ENCODE measurements at regions not wholly inside any gene's neighbourhood (a gene's known extent, or its start where the extent isn't known, plus 50 kb on each side); places are given as distances from the start of the nearest gene placed in this dataset.

DNA sequence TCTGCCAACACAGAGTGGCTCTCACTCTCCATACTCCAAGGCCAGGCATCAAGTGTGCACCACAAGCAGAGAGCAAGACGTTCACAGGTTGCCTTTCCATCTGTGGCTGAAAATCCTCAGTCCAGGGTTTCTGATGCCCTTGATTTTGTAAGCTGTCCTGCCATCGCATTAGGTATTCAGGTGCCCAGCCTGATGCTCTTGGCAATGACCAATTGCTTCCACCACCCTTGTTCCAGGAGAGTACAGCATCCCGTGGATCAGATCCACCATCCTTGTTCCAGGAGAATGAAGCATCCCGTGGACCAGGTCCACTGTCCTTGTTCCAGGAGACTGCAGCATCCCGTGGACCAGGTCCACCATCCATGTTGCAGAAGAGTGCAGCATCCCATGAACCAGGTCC is 133.4 kb upstream of the GPC1 start:
- H3K27ac Mint-ChIP-seq = no peak overlapping the region
- peak in 1 of 2 donors; percentile 13 for DNase-seq (ENCODE audit: low spot score in 2 of 2)
- no peaks in the 10 kb centered on the region for H3K36me3 Mint-ChIP-seq
- no peaks in the 10 kb centered on the region for H3K9me3 Mint-ChIP-seq
- ATAC-seq = no peak

- ATAC-seq = no peak
- H3K36me3 Mint-ChIP-seq = no peaks in the 10 kb centered on the region
- H3K27ac Mint-ChIP-seq = no peak overlapping the region
- DNase-seq (ENCODE audit: low spot score in 2 of 2) = peak in 1 of 2 donors; percentile 20
- no peaks in the 10 kb centered on the region for H3K9me3 Mint-ChIP-seq
Observed at GRCh38 chr2:240302933-240303595, 132.4 kb upstream of the GPC1 start.

- Mint-ChIP-seq H3K9me3 (no peaks in the 10 kb centered on the region), H3K36me3 (no peaks in the 10 kb centered on the region), H3K27ac (no peak overlapping the region)
- ATAC-seq (no peak), DNase-seq (ENCODE audit: low spot score in 2 of 2) (peak in 1 of 2 donors; percentile 49)
Observed at GRCh38 chr2:240303896-240304745, 131.3 kb upstream of the GPC1 start.

GRCh38 chr2:240304746-240305161 is 130.7 kb upstream of the GPC1 start:
- DNase-seq (ENCODE audit: low spot score in 2 of 2) = no peak
- no peak overlapping the region for H3K27ac Mint-ChIP-seq
- no peaks in the 10 kb centered on the region for H3K9me3 Mint-ChIP-seq

DNA sequence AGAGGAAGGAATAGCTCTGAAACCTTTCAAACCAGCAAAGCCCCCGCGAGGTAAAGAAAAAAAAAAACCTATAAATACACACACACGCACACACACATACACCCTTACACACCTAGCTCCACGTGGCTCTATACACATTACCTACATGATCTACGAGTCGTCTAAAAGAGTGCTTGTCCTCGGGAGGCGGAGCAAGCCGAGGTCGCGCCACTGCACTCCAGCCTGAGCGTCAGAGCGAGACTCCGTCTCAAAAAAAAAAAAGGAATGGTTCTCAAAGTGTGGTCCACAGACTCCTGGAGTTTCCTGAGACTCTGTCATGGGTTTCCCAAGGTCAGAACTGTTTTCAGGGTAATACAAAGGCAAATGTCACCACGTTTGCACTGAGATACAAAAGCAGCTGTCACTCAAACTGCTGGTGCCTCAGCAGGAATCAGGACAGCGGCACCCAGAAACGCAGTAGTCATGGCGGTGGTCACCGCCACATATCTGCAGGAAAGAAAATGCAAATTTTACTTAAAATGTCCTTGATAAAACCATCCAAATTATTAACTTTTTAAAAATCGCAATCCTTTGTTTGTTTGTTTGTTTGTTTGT is 130.0 kb upstream of the GPC1 start:
- H3K9me3 Mint-ChIP-seq = no peaks in the 10 kb centered on the region
- DNase-seq (ENCODE audit: low spot score in 2 of 2) = no peak
- H3K36me3 Mint-ChIP-seq = no peaks in the 10 kb centered on the region
- H3K27ac Mint-ChIP-seq = no peak overlapping the region
- ATAC-seq = no peak

More at GRCh38 chr2:240304746-240305161, 130.7 kb upstream of the GPC1 start:
- ATAC-seq = no peak
- no peaks in the 10 kb centered on the region for H3K36me3 Mint-ChIP-seq

GRCh38 chr2:240306185-240306584 is 129.3 kb upstream of the GPC1 start:
- DNase-seq (ENCODE audit: low spot score in 2 of 2) (no peak), ATAC-seq (no peak)
- H3K27ac Mint-ChIP-seq = no peak overlapping the region
- no peaks in the 10 kb centered on the region for H3K36me3 Mint-ChIP-seq
- H3K9me3 Mint-ChIP-seq = no peaks in the 10 kb centered on the region

- Mint-ChIP-seq H3K36me3 (no peaks in the 10 kb centered on the region), H3K27ac (no peak overlapping the region), H3K9me3 (no peaks in the 10 kb centered on the region)
- ATAC-seq = no peak
- DNase-seq (ENCODE audit: low spot score in 2 of 2) = peak in 1 of 2 donors; percentile 46
Observed at GRCh38 chr2:240308111-240308651, 127.3 kb upstream of the GPC1 start.

DNA sequence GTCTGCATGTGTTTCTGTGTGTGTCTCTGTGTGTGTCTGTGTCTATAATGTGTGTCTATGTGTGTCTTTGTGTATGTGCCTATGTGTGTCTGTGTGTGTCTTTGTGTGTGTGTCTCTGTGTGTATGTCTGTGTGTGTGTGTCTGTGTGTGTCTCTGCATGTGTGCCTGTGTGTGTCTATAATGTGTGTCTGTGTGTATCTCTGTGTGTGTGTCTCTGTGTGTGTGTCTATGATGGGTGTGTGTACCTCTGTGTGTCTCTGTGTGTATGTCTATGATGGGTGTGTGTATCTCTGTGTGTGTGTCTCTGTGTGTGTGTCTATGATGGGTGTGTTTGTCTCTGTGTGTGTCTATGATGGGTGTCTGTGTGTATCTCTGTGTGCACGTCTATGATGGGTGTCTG is 126.2 kb upstream of the GPC1 start:
- no peaks in the 10 kb centered on the region for H3K9me3 Mint-ChIP-seq
- DNase-seq (ENCODE audit: low spot score in 2 of 2) = no peak
- no peak overlapping the region for H3K27ac Mint-ChIP-seq
- ATAC-seq = no peak
- H3K36me3 Mint-ChIP-seq = no peaks in the 10 kb centered on the region

GRCh38 chr2:240310201-240310600 is 125.3 kb upstream of the GPC1 start:
- H3K36me3 Mint-ChIP-seq = no peaks in the 10 kb centered on the region
- ATAC-seq = no peak
- H3K27ac Mint-ChIP-seq = no peak overlapping the region
- DNase-seq (ENCODE audit: low spot score in 2 of 2) = no peak
- no peaks in the 10 kb centered on the region for H3K9me3 Mint-ChIP-seq

- Mint-ChIP-seq H3K36me3 (no peaks in the 10 kb centered on the region), H3K9me3 (no peaks in the 10 kb centered on the region), H3K27ac (no peak overlapping the region)
- no peak for ATAC-seq
- DNase-seq (ENCODE audit: low spot score in 2 of 2) = peak in 1 of 2 donors; percentile 13
Observed at GRCh38 chr2:240310645-240311044, 124.8 kb upstream of the GPC1 start.

DNA sequence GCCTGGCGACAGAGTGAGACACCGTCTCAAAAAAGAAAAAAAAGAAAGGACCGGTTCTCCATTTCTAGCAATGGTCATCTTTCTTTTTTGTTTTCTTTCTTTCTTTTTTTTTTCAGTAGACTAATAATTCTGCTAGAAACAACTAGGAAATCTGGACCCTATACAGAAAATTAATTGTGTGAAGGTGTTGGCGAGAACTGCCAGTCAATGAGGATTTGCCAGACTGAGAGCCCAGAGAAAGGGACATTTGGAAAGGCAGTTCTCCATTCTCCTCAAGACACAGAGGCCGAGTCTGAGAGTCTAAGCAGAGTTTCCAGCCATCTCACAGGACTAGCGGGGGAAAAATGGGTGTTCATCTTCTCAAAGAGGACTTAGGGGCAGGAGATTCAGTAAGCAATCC is 123.6 kb upstream of the GPC1 start:
- no peak for DNase-seq (ENCODE audit: low spot score in 2 of 2)
- H3K27ac Mint-ChIP-seq = no peak overlapping the region
- ATAC-seq = no peak
- H3K9me3 Mint-ChIP-seq = no peaks in the 10 kb centered on the region
- H3K36me3 Mint-ChIP-seq = no peaks in the 10 kb centered on the region

DNA sequence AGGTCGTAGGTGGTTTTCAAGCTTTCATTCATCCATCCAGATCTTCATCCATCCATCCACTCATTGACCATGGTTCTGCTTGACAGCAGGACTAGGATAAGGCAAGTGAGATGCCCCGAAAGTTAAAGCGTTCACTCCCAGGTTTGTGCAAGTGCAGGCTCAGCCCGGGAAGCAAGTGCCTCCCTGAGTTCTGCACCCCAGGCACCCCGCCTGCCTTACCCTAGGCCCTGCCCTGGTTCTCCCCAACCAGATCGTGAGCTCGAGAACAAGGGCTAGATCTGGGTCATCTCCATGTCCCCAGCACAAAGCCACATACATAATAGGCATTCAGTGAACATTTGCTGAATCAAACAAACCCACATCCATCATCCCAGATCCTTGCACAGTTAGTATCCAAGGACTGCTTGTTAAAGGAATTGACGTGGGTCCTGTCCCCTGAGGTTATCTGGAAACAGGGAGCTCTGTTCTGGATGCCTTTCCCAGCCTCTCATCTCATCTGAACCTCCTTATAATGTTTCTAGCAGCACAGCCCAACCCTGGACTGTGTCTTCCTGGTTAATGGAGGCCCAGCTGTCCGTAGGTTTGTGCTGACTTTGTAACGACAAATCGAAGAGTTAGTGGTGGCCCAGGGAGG is 116.1 kb upstream of the GPC1 start:
- no peak for ATAC-seq
- DNase-seq (ENCODE audit: low spot score in 2 of 2) = peak in 1 of 2 donors; percentile 23
- Mint-ChIP-seq H3K9me3 (no peaks in the 10 kb centered on the region), H3K27ac (no peak overlapping the region), H3K36me3 (no peaks in the 10 kb centered on the region)

DNA sequence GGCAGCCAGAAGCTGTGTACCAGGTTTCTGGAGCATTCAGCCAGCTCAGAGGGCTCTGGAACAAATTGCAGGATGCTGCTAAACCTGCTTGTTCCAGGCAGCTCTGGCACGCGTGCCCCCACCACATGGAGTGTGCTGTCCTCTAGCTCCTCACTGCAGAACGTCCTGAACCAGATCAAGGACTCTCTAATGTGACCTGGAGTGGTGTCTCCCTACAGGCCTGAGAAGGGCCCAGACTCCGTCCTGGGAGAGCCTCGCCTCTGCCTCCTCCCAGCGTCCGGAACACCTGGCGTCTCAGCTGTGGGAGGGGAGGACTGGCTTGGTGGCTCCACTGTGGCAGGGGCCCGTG is 115.6 kb upstream of the GPC1 start:
- ATAC-seq (no peak), DNase-seq (ENCODE audit: low spot score in 2 of 2) (no peak)
- Mint-ChIP-seq H3K36me3 (no peaks in the 10 kb centered on the region), H3K27ac (no peak overlapping the region), H3K9me3 (no peaks in the 10 kb centered on the region)

DNA sequence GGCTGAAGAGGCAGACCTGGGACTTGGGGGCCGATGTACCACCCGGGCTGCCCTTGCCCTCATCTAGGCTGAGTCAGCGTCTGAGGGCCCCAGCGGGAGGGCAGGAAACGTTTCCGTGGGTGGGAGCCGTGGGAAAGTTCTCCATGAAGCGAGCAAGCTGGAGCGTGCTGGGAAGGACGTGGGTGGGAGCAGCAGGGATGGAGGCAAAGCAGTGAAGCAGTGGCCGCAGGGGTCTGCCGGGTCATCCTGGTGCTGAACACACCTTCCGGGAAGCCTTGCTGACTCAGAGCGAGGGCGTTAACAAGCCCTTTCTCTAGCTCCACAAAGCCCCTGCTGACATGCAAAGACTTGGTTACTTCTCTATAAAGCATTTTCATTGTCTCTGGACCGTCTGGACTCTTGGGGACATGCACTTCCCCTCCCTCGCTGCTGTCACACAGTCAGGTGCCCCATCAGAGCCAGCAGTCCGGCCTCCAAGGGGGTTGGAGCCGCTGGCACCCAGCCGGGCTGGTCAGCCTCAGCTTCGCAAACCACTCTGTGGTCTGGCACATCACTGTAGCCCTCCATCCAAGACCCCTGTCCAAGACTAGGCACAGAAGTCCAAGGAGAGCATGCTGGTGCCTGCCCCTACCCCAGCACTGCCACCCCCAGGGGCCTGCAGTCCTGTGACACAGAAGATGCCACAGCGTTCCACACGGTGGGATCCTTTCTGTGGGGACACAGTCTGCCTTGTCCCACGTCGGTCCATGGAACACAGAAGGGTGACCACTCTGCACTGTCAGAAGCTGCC is 115.1 kb upstream of the GPC1 start:
- no peaks in the 10 kb centered on the region for H3K9me3 Mint-ChIP-seq
- no peaks in the 10 kb centered on the region for H3K36me3 Mint-ChIP-seq
- ATAC-seq = no peak

GRCh38 chr2:240322231-240322955 is 113.1 kb upstream of the GPC1 start:
- ATAC-seq (no peak), DNase-seq (ENCODE audit: low spot score in 2 of 2) (peak in 1 of 2 donors; percentile 6)
- H3K36me3 Mint-ChIP-seq = no peaks in the 10 kb centered on the region
- no peak overlapping the region for H3K27ac Mint-ChIP-seq
- H3K9me3 Mint-ChIP-seq = no peaks in the 10 kb centered on the region

More for the DNA sequence above, 115.1 kb upstream of the GPC1 start:
- peak in 1 of 2 donors; percentile 44 for DNase-seq (ENCODE audit: low spot score in 2 of 2)
- no peak overlapping the region for H3K27ac Mint-ChIP-seq

GRCh38 chr2:240322991-240323390 is 112.5 kb upstream of the GPC1 start:
- Mint-ChIP-seq H3K27ac (no peak overlapping the region), H3K36me3 (no peaks in the 10 kb centered on the region), H3K9me3 (no peaks in the 10 kb centered on the region)
- ATAC-seq = no peak
- peak in 1 of 2 donors; percentile 28 for DNase-seq (ENCODE audit: low spot score in 2 of 2)

Data from activated naive CD4-positive, alpha-beta T cell treated with anti-CD3 and anti-CD28 coated beads, Interleukin-2, amount 50 U/mL, for 72 hours (primary cell).